Suprapubic skin (tissue), 3 donors: ENCODE measurements at regions not wholly inside any gene's neighbourhood (a gene's known extent, or its start where the extent isn't known, plus 50 kb on each side); places are given as distances from the start of the nearest gene placed in this dataset.
"Not testable (repeated sequence)": the region's sequence is repeated elsewhere in the genome, so short reads cannot be mapped to it uniquely, and the experiment has no call there.

Experiments used
- CTCF ChIP-seq, 2 donors: fragments of 200-600 bp in 1 of 2; fragments of 450-650 bp in 1 of 2; sonication (generic) in 1 of 2; IDR thresholded peaks; one replicate each; pipeline ENCODE4 v1.5.1; 2016 to 2019; ENCODE audit warnings: antibody characterized with exemption in 2 of 2, mild to moderate bottlenecking in 1 of 2, moderate library complexity in 1 of 2
- EP300 ChIP-seq: sonication (generic); formaldehyde crosslinking; IDR thresholded peaks from one replicate; pipeline ENCODE4 v1.6.1; 2017; ENCODE audit warnings: antibody characterized with exemption
- POLR2A ChIP-seq, 2 donors: fragments of 450-650 bp; IDR thresholded peaks; one replicate each; pipeline ENCODE4 v1.6.1; 2017; ENCODE audit warnings: antibody characterized with exemption in 2 of 2, mild to moderate bottlenecking in 2 of 2, moderate library complexity in 2 of 2

GRCh38 chr10:33909476-33909875 is 575.0 kb upstream of the NRP1 start:
- TF ChIP-seq CTCF (IDR thresholded peaks at IDR 0.05); EP300; POLR2A (IDR thresholded peaks at IDR 0.05): not testable (repeated sequence)
